H1 (cell line): ENCODE measurements at regions not wholly inside any gene's neighbourhood (a gene's known extent, or its start where the extent isn't known, plus 50 kb on each side); places are given as distances from the start of the nearest gene placed in this dataset.

ENCODE experiments used
- CEBPB ChIP-seq: IDR thresholded peaks from 2 replicates; pipeline ENCODE4 v1.6.1; 2012; ENCODE audit warnings: low read depth, low read length
- CTCF ChIP-seq, 3 experiments: IDR thresholded peaks; 1 replicate in 2 of 3; 2 replicates in 1 of 3; pipeline versions ENCODE4 v1.5.1 to v1.6.1; 2011; ENCODE audit warnings: low read length in 3 of 3, mild to moderate bottlenecking in 3 of 3, inconsistent platforms in 2 of 3, low read depth in 1 of 3, moderate library complexity in 1 of 3; ENCODE audit not compliant: insufficient read depth in 1 of 3; ENCODE audit errors: control extremely low read depth in 1 of 3
- EP300 ChIP-seq, 2 experiments: IDR thresholded peaks; 1 replicate in 1 of 2; 2 replicates in 1 of 2; pipeline ENCODE4 v1.6.1; 2011 to 2012; ENCODE audit warnings: low read depth in 2 of 2, low read length in 2 of 2, mild to moderate bottlenecking in 2 of 2, borderline replicate concordance in 1 of 2, inconsistent platforms in 1 of 2, moderate library complexity in 1 of 2
- MAX ChIP-seq: IDR thresholded peaks from 2 replicates; pipeline ENCODE4 v1.6.1; 2012; ENCODE audit warnings: inconsistent platforms
- POLR2A ChIP-seq, 2 experiments: IDR thresholded peaks; 1 replicate in 1 of 2; 2 replicates in 1 of 2; pipeline ENCODE4 v1.6.1; 2011; ENCODE audit warnings: low read depth in 2 of 2, low read length in 2 of 2, mild to moderate bottlenecking in 2 of 2; ENCODE audit errors: control extremely low read depth in 1 of 2
- SRF ChIP-seq: IDR thresholded peaks from 2 replicates; pipeline ENCODE4 v1.6.1; 2011; ENCODE audit warnings: mild to moderate bottlenecking, low read depth, low read length, moderate library complexity
- YY1 ChIP-seq: IDR thresholded peaks from 2 replicates; pipeline ENCODE4 v1.6.1; 2011; ENCODE audit warnings: low read depth, mild to moderate bottlenecking, low read length

GRCh38 chr6:140029551-140029950 is 655.1 kb upstream of the CITED2 start:
- TF ChIP-seq YY1 (no peak), SRF (no peak), MAX (no peak), CEBPB (no peak), CTCF (IDR thresholded peaks at IDR 0.05; ENCODE audit: control extremely low read depth in 1 of 3, insufficient read depth in 1 of 3, low read depth in 1 of 3, low read length in 3 of 3) (no peak), EP300 (IDR thresholded peaks at IDR 0.05; ENCODE audit: borderline replicate concordance in 1 of 2, low read depth in 2 of 2, low read length in 2 of 2) (no peak), POLR2A (IDR thresholded peaks at IDR 0.05; ENCODE audit: control extremely low read depth in 1 of 2, low read depth in 2 of 2, low read length in 2 of 2) (no peak)
